Stimulated activated CD4-positive, alpha-beta T cell treated with anti-CD3 and anti-CD28 coated beads, Interleukin-12 subunit alpha, Interleukin-12 subunit beta, amount 100 ng/mL, for 48 hours (primary cell): ENCODE measurements at regions not wholly inside any gene's neighbourhood (a gene's known extent, or its start where the extent isn't known, plus 50 kb on each side); places are given as distances from the start of the nearest gene placed in this dataset.

ENCODE experiments used
- DNase-seq, 3 donors: peaks; one replicate each; pipeline ENCODE4 v3.0.0-alpha.2; 2020; ENCODE audit warnings: low read depth in 2 of 3, low spot score in 1 of 3

DNA sequence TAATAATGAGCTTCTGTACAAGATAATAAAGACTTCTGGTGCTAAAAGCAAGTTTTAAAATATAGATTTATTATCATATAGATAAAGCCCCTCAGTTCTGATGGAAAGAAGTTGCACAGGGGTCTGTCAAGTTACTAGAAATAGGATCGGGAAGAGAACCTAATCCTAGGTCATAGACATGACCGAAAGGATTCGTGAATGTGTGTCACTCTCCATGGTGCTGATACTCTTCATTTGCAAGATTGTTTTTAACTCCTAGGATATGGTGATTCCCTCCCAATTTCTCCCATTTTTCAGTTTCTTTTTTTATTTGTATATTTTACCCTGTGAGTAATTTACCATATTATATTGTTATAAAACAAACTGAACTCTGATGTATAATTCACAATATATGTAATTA is 58.9 kb upstream of the CTNNA2 start:
- DNase-seq: no peak

DNA sequence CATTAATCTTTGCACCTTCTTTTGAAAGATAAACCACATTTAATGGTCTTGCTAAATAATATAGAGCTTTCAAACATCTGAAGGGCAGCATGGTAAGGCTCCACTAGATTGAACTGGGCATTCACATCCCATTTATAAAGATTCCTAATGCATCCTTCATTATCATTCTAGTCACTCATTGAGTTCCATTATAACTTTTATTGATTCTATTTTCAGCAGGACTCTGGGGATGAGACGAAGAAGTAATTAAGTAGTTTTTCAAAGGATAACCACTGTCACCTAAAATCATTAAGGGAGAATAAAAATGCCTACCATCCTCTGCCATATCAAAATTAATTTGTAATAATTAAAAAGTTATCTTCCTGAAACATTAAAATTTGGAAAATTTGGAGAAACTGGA is 60.2 kb upstream of the CTNNA2 start:
- no peak for DNase-seq

DNA sequence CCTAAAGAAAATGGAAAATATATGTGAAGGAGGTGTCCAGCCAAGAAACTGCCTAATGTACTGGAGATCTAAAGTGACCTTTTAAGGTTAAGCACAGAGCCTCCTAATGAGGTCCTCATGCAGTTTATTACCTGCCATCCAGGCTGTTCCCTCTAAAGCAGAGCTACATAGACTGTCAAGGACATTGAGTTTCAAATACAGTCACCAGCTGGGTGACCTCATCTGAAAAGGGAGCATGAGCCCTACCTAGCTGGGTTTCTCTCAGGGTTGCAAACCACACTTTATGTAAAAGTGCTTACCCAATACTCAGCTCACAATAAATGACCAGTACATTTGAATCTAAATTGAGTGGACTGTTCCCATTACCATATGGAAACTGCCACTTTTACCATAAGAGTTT is 65.4 kb upstream of the CTNNA2 start:
- no peak for DNase-seq

DNA sequence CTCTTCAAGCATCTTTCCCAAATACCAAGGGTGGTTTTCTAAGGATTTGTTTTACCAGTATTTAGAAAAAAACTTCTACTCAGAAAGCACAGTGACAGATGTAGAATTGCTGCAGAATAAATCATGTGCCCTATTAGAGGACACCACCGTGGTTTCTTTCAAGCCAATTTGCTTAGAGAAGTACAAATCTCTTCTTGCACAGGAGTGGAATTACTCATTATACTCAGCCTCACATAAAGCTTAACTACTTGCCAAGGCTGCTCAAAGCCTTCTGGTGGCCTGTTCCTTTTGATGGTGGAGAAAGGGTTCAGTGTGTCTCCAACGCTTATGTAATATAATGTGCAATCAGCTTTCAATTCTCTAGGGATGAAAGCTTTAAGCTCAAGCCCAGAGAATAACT is 66.5 kb upstream of the CTNNA2 start:
- DNase-seq: no peak

DNA sequence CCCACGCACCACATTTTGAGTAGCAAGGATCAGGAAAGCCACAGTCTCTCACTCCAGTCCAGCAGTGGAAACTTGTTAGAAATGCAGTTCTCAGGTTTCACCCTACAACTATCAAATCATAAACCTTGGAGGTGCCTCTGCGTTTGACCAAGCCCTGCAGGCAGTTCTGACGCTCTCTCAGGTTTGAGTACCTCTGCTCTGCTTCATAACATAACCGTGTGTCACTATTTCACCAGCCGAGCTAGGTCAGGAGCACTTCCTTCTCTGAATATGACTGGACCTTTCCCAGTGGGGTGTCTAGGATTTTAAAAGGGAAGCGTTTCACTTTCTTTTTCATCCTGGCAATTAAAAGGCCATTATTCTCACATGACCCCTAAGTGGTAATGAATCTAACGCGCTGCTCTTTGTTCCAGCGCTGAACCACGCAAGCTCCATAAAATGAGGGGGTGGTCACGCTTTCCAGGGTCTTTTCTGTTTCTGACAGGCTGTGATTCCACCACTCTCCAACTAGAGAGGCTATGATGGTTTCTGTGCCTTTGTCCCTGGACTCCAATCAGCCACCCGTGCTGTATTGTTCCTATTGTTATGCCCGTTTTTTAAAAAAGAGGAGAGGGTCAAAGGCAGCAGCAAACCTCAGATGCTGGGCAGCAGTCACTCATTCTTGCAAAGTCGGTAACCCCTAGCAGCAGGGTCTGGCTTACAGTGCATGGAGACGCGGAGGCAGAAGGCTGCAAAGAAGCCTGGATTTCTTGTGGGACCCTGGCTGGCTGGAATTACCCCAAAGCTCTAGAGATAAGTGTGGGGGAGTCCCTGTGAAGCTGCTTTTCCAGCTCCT is 75.2 kb upstream of the CTNNA2 start:
- DNase-seq: no peak

DNA sequence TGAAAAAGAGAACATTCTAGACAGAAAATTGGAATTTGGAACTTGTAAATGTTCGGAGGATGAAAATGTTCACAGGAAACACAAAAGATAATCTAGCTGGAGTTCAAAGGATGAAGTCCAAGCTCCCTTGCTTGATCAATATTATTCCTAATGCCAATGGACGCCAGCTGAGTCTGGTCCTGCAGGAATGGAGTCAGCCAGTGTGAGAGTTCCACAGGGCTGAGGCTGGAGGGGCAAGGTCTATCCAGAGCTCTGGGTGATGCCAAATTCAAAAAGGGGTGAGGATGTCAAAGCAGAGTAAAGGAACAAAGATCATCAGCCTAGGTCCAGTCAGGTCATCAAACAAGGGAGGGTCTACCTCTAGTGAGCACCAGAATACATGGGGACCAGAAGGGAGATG is 78.5 kb upstream of the CTNNA2 start:
- no peak for DNase-seq

DNA sequence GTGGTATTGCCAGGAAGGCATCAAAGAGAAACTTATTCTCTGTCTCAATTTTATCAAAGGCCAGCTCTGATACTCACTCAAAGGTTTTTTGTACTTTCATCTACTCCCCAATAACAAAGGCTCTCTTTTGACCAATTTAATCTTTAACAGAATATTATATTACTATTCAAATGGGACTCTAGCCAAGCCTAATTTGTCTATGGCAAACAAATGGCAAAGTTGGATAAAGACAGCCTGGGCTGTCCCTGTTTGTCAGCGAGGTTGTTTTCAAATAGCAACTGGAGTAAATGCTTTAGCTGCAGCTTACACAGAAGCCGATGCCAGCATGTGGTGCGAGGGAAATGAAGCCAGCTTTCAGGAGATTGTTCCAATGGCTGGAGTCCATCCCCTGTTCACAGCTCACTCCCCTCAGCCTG is 80.1 kb upstream of the CTNNA2 start:
- DNase-seq: no peak

DNA sequence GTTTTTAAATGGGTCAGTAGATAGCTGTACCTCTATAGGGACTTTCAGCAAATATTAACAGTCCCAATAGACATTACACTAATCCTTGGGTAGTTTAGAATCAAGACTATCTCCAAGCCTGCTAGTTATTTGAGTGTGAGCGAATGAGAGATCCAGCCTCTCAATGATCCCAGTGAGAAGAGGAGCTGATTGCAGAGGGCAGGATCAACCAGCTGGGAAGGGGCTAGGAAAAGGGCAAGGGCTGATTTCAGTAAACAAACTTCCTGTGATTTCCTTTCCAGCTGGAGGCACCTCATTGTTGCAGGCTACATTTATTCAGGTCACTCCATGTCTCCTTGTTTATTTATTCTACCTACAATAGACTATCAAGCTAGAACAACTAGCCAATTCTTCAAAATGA is 84.1 kb upstream of the CTNNA2 start:
- DNase-seq: no peak

DNA sequence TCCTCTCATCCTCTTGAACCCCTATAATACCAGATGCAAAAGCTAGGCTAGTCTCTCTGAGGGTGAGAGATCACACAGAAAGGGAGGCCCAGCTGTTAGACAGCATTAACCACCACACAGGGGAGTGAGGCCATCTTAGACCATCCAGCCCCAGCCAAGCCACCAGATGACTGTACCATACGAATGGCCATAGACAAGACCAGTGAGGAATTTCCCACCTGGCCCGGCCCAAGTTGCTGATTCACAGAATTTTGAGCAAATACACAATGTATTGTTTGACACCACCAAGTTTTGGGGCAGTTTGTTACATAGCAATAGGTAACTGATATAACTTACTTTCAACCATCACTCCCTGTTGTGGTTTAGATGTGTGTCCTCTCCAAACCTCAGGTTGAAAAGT is 98.2 kb upstream of the CTNNA2 start:
- DNase-seq: no peak

DNA sequence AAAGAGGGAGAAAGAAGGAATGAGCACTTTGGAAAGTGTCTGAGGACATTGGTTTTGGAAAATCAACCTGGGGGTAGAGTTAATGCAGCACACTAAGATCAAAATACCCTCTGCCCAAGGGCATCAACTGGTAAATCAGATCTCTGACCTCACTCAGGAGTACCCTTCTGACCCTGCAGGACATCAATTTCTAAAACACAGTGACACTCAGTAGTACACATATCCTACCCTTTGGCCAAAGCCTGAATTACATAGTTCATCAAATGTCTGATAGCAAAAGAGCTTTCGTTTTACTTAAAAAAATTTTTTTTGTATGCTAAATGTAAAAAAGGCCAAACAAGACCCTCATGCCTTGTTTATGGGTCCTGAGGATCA is 118.4 kb upstream of the CTNNA2 start:
- DNase-seq: no peak

DNA sequence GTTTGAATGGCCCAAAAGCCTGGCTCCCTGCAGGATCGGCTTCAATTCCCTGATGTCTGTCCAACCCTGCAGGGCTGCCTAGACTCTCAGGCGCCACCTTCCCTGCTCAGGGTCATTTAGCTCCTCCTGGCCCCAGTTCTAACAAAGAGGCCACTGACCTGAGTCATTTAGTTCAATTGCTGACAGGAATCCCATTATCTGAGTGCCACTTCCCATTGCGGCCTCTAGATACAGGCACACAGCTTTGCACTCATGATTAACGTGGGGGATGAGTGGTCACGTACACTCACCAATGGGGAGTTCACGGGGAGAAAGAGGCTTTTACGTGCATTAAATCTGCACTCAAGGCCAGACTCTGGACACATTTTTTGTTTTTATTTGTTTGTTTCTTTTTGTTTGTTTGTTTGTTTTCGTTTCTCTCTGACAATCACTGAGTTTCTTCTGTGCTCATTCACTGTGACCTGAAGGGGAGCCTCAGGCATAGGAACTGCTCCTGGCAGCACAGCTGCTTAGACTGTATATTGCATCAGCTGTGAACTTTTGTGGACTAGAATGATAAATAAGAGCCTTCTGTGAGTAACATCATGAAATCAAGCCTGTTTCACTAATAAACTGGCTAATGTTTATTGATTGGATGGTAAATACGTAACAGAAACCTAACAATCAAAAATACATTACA is 118.9 kb upstream of the CTNNA2 start:
- DNase-seq: no peak

DNA sequence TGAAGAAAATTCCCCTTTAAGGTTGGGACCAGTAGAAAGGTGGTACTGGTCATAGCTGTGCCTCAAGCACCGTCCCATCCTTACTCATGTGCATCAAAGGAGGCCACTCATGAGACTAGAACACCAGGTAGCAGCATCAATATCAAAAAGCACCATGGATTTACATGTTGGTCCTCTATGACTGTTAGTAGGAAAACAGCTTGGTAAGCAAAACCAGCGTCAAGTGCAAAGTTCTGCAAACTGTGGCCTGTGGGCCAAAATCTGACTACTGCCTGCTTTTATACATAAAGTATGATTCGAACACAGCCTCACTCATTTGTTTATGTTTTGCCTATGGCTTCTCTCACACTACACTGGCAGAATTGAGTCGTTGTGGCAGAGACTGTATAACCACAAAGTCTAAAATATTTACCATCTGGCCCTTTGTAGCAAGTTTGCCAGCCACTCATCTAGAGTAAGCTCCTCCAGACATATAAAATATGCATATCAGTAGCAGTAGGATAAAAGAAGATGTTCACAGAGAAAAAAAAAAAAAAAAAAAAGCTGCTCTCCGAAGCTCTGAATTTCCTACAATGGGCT is 119.7 kb upstream of the CTNNA2 start:
- DNase-seq: no peak

DNA sequence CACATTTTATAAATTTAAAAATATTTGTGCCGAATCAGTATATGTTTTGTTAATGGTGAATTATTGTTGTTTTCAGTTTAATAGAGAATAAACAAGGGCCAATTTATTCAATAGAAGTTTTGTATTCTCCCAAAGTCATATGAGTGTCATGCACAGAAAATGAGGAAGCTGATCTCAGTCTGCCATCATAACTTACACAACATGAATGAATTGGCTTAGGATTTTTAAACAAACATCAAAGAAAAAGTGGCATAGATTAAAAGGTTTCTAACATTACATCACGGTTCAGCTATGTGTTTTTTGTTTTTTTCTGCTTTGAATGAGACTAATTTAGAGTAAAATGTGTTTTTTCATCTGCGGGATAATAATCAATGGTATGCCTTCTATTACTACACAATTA is 123.4 kb upstream of the CTNNA2 start:
- DNase-seq: no peak

DNA sequence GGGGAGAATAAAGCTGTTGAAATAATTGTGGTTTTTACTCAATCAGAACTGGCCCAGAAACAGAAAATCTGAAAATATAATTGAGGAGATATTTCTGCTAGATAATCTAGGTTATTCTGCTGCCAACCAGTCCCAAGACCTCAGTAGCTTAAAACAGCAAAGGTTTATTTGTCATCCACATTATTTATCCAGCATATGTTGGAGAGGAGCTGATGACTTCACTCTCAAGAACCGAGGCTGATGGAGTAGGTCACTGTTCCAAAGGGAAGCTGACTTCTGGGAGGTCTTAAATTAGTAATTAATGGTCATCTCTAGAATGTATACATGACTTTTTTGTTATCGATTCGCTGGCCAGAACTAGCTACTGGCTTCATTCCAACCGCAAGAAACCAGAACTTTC is 124.8 kb upstream of the CTNNA2 start:
- DNase-seq: no peak

DNA sequence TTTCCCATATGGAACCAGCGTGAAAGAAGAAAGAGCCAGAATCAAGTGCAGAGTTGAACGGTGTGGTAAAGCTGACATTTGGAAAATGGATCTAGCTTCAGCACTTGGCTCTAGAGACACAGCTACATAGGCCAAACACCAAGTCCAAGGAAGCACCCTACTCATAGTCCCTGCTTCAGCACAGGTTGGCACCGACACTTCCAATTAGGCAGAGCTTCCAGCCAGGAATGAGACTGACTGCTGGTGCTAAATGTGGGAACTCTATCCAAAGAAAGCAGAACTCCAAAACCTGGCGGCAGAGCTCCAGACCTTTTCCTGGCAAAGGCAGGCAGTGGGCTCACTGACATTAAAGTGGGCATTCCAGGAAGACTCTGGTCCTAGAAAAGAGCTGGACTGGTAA is 125.4 kb upstream of the CTNNA2 start:
- no peak for DNase-seq

DNA sequence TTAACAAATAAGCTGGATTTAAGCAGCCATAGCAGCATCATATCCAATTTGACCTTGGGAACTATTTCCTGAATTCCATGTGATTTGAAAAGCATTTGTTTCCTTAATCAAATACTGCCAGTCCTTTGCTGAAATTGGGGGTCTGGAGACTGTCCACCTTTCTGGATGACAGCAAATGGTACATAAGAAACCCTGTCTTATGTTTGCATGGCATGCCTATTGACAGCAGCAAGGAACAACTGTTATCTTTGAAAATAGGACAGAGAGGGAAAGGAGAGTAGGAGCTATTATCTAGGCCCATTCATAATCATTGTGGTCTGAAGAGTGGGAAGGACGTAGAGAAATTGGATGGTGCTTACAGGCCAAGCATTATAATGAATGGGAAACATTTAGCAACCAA is 129.2 kb upstream of the CTNNA2 start:
- no peak for DNase-seq

DNA sequence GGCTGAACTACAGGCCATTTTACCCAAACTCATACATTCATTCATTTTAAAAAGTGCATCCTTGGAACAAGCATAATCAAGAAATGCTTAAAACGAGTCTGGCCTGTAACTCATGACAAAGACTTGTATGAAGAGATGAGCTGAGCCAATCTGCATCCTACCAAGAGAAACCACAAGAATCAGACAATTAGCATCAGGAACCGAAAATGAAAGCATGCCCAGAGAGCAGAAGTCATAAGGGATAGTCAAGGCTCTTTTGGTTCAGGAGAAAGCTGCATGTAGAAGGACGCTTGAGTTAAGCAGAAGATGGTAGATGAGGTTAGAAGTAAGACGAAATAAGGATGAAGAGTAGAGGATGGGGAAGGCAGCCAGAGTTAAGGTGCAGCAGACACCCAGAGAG is 137.0 kb upstream of the CTNNA2 start:
- no peak for DNase-seq

DNA sequence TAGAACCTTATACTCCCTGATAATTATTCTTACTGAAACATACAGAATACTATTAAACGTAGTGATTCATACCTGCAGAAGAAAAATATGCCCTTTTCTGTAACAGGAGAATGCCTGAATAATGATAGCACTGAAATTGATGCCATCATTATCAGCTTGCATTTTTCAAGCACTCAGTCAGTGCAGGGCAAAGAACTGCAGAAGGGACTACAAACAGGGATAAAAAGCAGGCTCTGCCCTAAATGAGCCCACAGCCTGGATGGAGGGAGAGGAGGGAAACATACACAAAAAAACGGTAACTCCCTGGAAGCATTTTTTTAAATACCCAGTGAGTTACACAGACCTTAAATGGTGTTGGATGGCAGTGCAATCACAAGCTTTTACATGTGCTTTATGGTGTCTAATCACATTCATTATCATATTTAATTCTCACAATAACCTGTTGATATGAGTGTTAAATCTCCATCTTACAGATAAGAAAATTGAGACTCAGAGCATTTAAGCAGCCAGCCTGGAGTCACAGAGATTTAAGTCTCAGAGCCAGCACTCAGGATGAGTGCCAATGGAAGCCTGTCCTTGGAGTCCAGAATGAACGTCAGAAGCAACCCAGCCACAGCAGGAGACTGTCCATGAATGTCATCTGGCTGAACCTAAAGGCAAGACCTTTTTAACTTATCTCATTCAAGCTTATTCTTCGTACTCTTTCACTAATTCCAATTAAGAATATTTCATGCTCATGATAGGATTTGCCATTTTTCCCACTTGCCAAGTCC is 139.3 kb upstream of the CTNNA2 start:
- DNase-seq: no peak

DNA sequence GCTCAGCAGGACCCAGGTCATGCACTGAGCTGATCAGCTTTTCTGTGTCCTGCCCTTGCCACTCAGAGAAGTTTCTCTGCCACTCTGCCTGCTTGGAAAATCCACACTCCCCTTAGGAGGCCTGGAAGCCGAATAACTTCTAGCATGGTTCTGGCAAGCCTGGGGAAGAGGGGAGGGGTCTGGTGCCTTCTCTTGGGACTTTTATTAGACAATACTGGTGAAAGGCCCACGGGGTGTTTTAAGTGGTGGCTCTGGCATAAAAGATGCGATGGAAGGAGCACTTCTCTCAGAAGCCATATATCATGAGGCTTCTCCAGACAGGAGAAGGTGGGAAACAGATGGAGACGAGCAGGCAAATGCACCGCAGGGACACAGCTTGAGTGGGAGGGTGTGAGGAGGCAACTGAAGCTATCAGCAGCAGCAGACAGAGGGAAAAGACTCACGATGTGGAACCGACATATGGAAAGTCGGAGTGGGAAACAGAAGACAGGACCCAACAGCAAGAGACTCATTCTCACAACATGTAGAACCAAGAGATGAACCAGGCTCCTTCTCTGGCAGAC is 141.8 kb upstream of the CTNNA2 start:
- DNase-seq: no peak

DNA sequence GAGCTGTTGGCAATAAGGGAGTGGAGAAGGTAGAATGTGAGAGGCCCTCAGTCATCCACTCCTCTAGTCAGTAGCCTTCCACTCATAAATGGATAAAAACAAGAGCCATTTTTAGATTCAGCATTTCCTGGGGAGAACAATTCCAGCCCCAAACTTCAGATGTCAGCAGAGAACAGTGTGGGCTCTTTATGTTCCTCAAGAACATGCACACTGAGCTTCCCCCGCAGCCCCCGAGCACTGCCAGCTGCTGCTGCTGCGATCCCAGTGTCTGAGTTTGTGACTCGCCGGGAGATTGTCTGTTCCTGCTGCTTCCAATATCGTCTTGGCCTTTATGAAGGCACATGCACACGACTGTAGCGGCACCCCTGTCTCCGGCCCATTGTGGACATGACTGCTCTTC is 143.7 kb upstream of the CTNNA2 start:
- no peak for DNase-seq

DNA sequence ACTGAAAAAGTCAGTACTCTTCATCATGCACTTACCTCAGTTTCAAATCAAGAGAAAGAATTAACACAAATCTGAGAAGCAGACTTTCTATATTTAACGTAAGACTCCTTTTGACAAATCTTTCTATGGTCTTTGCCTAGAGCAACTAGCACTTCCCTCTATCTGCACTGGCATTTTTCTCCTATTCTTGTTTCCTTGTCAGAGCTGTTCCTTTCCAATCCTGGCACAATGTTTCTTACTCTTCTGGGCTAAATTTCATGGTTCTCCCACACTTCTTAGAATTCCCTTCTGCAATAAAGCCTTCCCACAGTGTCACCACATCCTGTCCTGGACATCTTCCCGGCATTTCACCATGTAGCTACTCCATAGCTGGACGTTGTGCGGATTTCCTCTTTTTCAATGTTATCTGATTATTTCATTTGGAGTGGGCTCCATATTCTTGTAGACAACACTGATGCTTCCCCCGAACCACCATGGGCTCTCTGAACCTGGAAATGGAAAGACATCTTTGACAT is 144.7 kb upstream of the CTNNA2 start:
- no peak for DNase-seq
